GM18511 (cell line): ENCODE measurements at regions not wholly inside any gene's neighbourhood (a gene's known extent, or its start where the extent isn't known, plus 50 kb on each side); places are given as distances from the start of the nearest gene placed in this dataset.
"Not testable (repeated sequence)": the region's sequence is repeated elsewhere in the genome, so short reads cannot be mapped to it uniquely, and the experiment has no call there.

Source experiments
- ATAC-seq: cut with Tn5 transposase; IDR thresholded peaks from one replicate; pipeline ENCODE4 v1.9.1; 2021; ENCODE audit warnings: mild to moderate bottlenecking, moderate library complexity; ENCODE audit not compliant: unreplicated experiment

- ATAC-seq = no peak
Measured at GRCh38 chr6:80942911-80943310, 809.6 kb downstream of the TENT5A start.

GRCh38 chr6:80940976-80941375 lies 811.5 kb downstream of the TENT5A start:
- no peak for ATAC-seq

GRCh38 chr6:80940571-80940970 lies 811.9 kb downstream of the TENT5A start:
- ATAC-seq = no peak

GRCh38 chr6:80939898-80940297 lies 812.6 kb downstream of the TENT5A start:
- no peak for ATAC-seq

GRCh38 chr6:80939480-80939879 lies 813.0 kb downstream of the TENT5A start:
- no peak for ATAC-seq

- no peak for ATAC-seq
Measured at GRCh38 chr6:80938131-80938530, 814.4 kb downstream of the TENT5A start.

GRCh38 chr6:80932359-80932758 lies 820.1 kb downstream of the TENT5A start:
- no peak for ATAC-seq

- no peak for ATAC-seq
Measured at GRCh38 chr6:80930376-80930775, 822.1 kb downstream of the TENT5A start.

GRCh38 chr6:80923816-80924215 lies 817.3 kb downstream of the BCKDHB start:
- no peak for ATAC-seq

GRCh38 chr6:80922916-80923455 lies 816.5 kb downstream of the BCKDHB start:
- no peak for ATAC-seq

GRCh38 chr6:80921861-80922460 lies 815.5 kb downstream of the BCKDHB start:
- no peak for ATAC-seq

- no peak for ATAC-seq
Measured at GRCh38 chr6:80907831-80908230, 801.4 kb downstream of the BCKDHB start.

- no peak for ATAC-seq
Measured at GRCh38 chr6:80903711-80904110, 797.2 kb downstream of the BCKDHB start.

- ATAC-seq = peak; percentile 88
Measured at GRCh38 chr6:80886475-80886874, 780.0 kb downstream of the BCKDHB start.

GRCh38 chr6:80872951-80873308 lies 766.5 kb downstream of the BCKDHB start:
- no peak for ATAC-seq

GRCh38 chr6:80872199-80872950 lies 765.9 kb downstream of the BCKDHB start:
- no peak for ATAC-seq

GRCh38 chr6:80862756-80863155 lies 756.3 kb downstream of the BCKDHB start:
- no peak for ATAC-seq

- ATAC-seq = no peak
Measured at GRCh38 chr6:80860107-80860506, 753.6 kb downstream of the BCKDHB start.

- not testable (repeated sequence) for ATAC-seq
Measured at GRCh38 chr6:80847973-80848372, 741.5 kb downstream of the BCKDHB start.

- no peak for ATAC-seq
Measured at GRCh38 chr6:80832337-80832736, 725.9 kb downstream of the BCKDHB start.

GRCh38 chr6:80793411-80793810 lies 686.9 kb downstream of the BCKDHB start:
- no peak for ATAC-seq

- ATAC-seq = no peak
Measured at GRCh38 chr6:80792151-80792550, 685.7 kb downstream of the BCKDHB start.
